Activated CD8-positive, alpha-beta memory T cell treated with anti-CD3 and anti-CD28 coated beads, Interleukin-2, amount 50 U/mL, for 4 hours (primary cell): ENCODE measurements at regions not wholly inside any gene's neighbourhood (a gene's known extent, or its start where the extent isn't known, plus 50 kb on each side); places are given as distances from the start of the nearest gene placed in this dataset.

Source experiments
- DNase-seq: peaks from one replicate; pipeline ENCODE4 v3.0.0-alpha.2; 2020

- DNase-seq: no peak
Measured at GRCh38 chr13:99055735-99056134, 77.9 kb upstream of the DOCK9 start.

- no peak for DNase-seq
Measured at GRCh38 chr13:99056381-99057014, 78.6 kb upstream of the DOCK9 start.

- DNase-seq: no peak
Measured at GRCh38 chr13:99057310-99057975, 79.6 kb upstream of the DOCK9 start.

- DNase-seq: no peak
Measured at GRCh38 chr13:99058527-99059495, 80.9 kb upstream of the DOCK9 start.

- no peak for DNase-seq
Measured at GRCh38 chr13:99059498-99060075, 81.7 kb upstream of the DOCK9 start.

GRCh38 chr13:99061411-99061810 lies 83.5 kb upstream of the DOCK9 start:
- no peak for DNase-seq

GRCh38 chr13:99062593-99062992 lies 84.7 kb upstream of the DOCK9 start:
- DNase-seq: no peak

- no peak for DNase-seq
Measured at GRCh38 chr13:99063178-99063577, 85.3 kb upstream of the DOCK9 start.

GRCh38 chr13:99063952-99064351 lies 86.1 kb upstream of the DOCK9 start:
- DNase-seq: no peak

- no peak for DNase-seq
Measured at GRCh38 chr13:99064624-99065234, 86.9 kb upstream of the DOCK9 start.

- no peak for DNase-seq
Measured at GRCh38 chr13:99065235-99066015, 87.6 kb upstream of the DOCK9 start.

GRCh38 chr13:99066219-99066618 lies 88.4 kb upstream of the DOCK9 start:
- no peak for DNase-seq

- DNase-seq: no peak
Measured at GRCh38 chr13:99067159-99067985, 89.5 kb upstream of the DOCK9 start.

GRCh38 chr13:99071211-99071610 lies 93.3 kb upstream of the DOCK9 start:
- DNase-seq: no peak

GRCh38 chr13:99071666-99072065 lies 93.8 kb upstream of the DOCK9 start:
- no peak for DNase-seq

GRCh38 chr13:99072356-99072755 lies 94.5 kb upstream of the DOCK9 start:
- no peak for DNase-seq

GRCh38 chr13:99072941-99073340 lies 95.1 kb upstream of the DOCK9 start:
- DNase-seq: no peak

- DNase-seq: no peak
Measured at GRCh38 chr13:99074693-99075092, 96.8 kb upstream of the DOCK9 start.

- no peak for DNase-seq
Measured at GRCh38 chr13:99075268-99076191, 97.7 kb upstream of the DOCK9 start.
